ENCODE measurements at regions not wholly inside any gene's neighbourhood (a gene's known extent, or its start where the extent isn't known, plus 50 kb on each side); places are given as distances from the start of the nearest gene placed in this dataset.
"Not testable (repeated sequence)": the region's sequence is repeated elsewhere in the genome, so short reads cannot be mapped to it uniquely, and the experiment has no call there.

- DNase-seq: no peak
- H3K9me3 ChIP-seq: no peaks in the 10 kb centered on the region; the same call in 1 of the 2 replicates
- no peak overlapping the region for H3K4me3 ChIP-seq
- H3K36me3 ChIP-seq: no peaks in the 10 kb centered on the region
- no peaks in the 10 kb centered on the region for H3K27me3 ChIP-seq
Observed at GRCh38 chr3:157876556-157876955, 229.7 kb downstream of the SHOX2 start.

- peak; percentile 82 for DNase-seq
- H3K36me3 ChIP-seq: no peaks in the 10 kb centered on the region
- H3K27me3 ChIP-seq: no peaks in the 10 kb centered on the region
- H3K9me3 ChIP-seq: no peaks in the 10 kb centered on the region; the same call in 1 of the 2 replicates
- H3K4me3 ChIP-seq: no peak overlapping the region
Observed at GRCh38 chr3:157872902-157873301, 233.3 kb downstream of the SHOX2 start.

GRCh38 chr3:157871838-157872460, 234.3 kb downstream of the SHOX2 start:
- Histone ChIP-seq H3K27me3 (no peaks in the 10 kb centered on the region), H3K4me3 (no peak overlapping the region)

GRCh38 chr3:157871248-157871647, 235.0 kb downstream of the SHOX2 start:
- H3K4me3 ChIP-seq: no peak overlapping the region
- H3K36me3 ChIP-seq: no peaks in the 10 kb centered on the region
- DNase-seq: no peak
- H3K9me3 ChIP-seq: no peaks in the 10 kb centered on the region; the same call in 1 of the 2 replicates
- no peaks in the 10 kb centered on the region for H3K27me3 ChIP-seq

More at GRCh38 chr3:157871838-157872460, 234.3 kb downstream of the SHOX2 start:
- no peak for DNase-seq
- H3K36me3 ChIP-seq: no peaks in the 10 kb centered on the region
- H3K9me3 ChIP-seq: no peaks in the 10 kb centered on the region; the same call in 1 of the 2 replicates

- Histone ChIP-seq H3K4me3 (no peak overlapping the region), H3K9me3 (no peaks in the 10 kb centered on the region), H3K27me3 (no peaks in the 10 kb centered on the region), H3K36me3 (no peaks in the 10 kb centered on the region)
- DNase-seq: peak; percentile 34
Observed at GRCh38 chr3:157868946-157869345, 237.3 kb downstream of the SHOX2 start.

- Histone ChIP-seq H3K9me3 (no peaks in the 10 kb centered on the region), H3K4me3 (no peak overlapping the region), H3K36me3 (no peaks in the 10 kb centered on the region), H3K27me3 (no peaks in the 10 kb centered on the region)
- DNase-seq: no peak
Observed at GRCh38 chr3:157868196-157868595, 238.0 kb downstream of the SHOX2 start.

- H3K36me3 ChIP-seq: no peaks in the 10 kb centered on the region
- no peaks in the 10 kb centered on the region for H3K9me3 ChIP-seq
- H3K4me3 ChIP-seq: no peak overlapping the region
- no peak for DNase-seq
- no peaks in the 10 kb centered on the region for H3K27me3 ChIP-seq
Observed at GRCh38 chr3:157865352-157866000, 240.7 kb downstream of the SHOX2 start.

GRCh38 chr3:157861076-157861765, 245.0 kb downstream of the SHOX2 start:
- H3K9me3 ChIP-seq: no peaks in the 10 kb centered on the region
- no peak for DNase-seq
- no peaks in the 10 kb centered on the region for H3K27me3 ChIP-seq

GRCh38 chr3:157859541-157859940, 246.7 kb downstream of the SHOX2 start:
- DNase-seq: no peak
- no peaks in the 10 kb centered on the region for H3K36me3 ChIP-seq
- no peaks in the 10 kb centered on the region for H3K9me3 ChIP-seq
- no peaks in the 10 kb centered on the region for H3K27me3 ChIP-seq
- no peak overlapping the region for H3K4me3 ChIP-seq

More at GRCh38 chr3:157861076-157861765, 245.0 kb downstream of the SHOX2 start:
- no peaks in the 10 kb centered on the region for H3K36me3 ChIP-seq
- no peak overlapping the region for H3K4me3 ChIP-seq

GRCh38 chr3:157858821-157859220, 247.4 kb downstream of the SHOX2 start:
- Histone ChIP-seq H3K4me3 (no peak overlapping the region), H3K9me3 (no peaks in the 10 kb centered on the region), H3K27me3 (no peaks in the 10 kb centered on the region), H3K36me3 (no peaks in the 10 kb centered on the region)
- no peak for DNase-seq

GRCh38 chr3:157857440-157857839, 248.8 kb downstream of the SHOX2 start:
- Histone ChIP-seq H3K9me3 (peaks cover 6% of the 10 kb centered on the region), H3K4me3 (no peak overlapping the region), H3K27me3 (no peaks in the 10 kb centered on the region), H3K36me3 (no peaks in the 10 kb centered on the region)
- no peak for DNase-seq

GRCh38 chr3:157856078-157856939, 249.9 kb downstream of the SHOX2 start:
- H3K9me3 ChIP-seq: peaks cover 12% of the 10 kb centered on the region
- no peak for DNase-seq
- no peaks in the 10 kb centered on the region for H3K36me3 ChIP-seq
- no peak overlapping the region for H3K4me3 ChIP-seq
- H3K27me3 ChIP-seq: no peaks in the 10 kb centered on the region

GRCh38 chr3:157845839-157846238, 260.4 kb downstream of the SHOX2 start:
- not testable (repeated sequence) for DNase-seq, H3K27me3 ChIP-seq, H3K4me3 ChIP-seq, H3K9me3 ChIP-seq, H3K36me3 ChIP-seq

GRCh38 chr3:157844800-157845565, 261.2 kb downstream of the SHOX2 start:
- Histone ChIP-seq H3K9me3 (no peaks in the 10 kb centered on the region), H3K36me3 (no peaks in the 10 kb centered on the region), H3K27me3 (no peaks in the 10 kb centered on the region), H3K4me3 (no peak overlapping the region)
- no peak for DNase-seq

- no peak overlapping the region for H3K4me3 ChIP-seq
- H3K27me3 ChIP-seq: no peaks in the 10 kb centered on the region
- no peak for DNase-seq
- H3K36me3 ChIP-seq: no peaks in the 10 kb centered on the region
- H3K9me3 ChIP-seq: no peaks in the 10 kb centered on the region
Observed at GRCh38 chr3:157844216-157844615, 262.0 kb downstream of the SHOX2 start.

- Histone ChIP-seq H3K4me3 (no peak overlapping the region), H3K27me3 (no peaks in the 10 kb centered on the region), H3K9me3 (no peaks in the 10 kb centered on the region), H3K36me3 (no peaks in the 10 kb centered on the region)
- DNase-seq: no peak
Observed at GRCh38 chr3:157841029-157841428, 265.2 kb downstream of the SHOX2 start.
